Mesodermal cell (in vitro differentiated cells): ENCODE measurements at regions not wholly inside any gene's neighbourhood (a gene's known extent, or its start where the extent isn't known, plus 50 kb on each side); places are given as distances from the start of the nearest gene placed in this dataset.

Experiments used
- H3K27ac ChIP-seq: 2 replicates; pipeline ENCODE4 v1.7.0; 2013; ENCODE audit warnings: mild to moderate bottlenecking, low read depth, low read length, moderate library complexity; ENCODE audit not compliant: severe bottlenecking
- H3K36me3 ChIP-seq: 2 replicates; pipeline ENCODE4 v1.7.1; 2013; ENCODE audit warnings: mild to moderate bottlenecking, low read length, moderate library complexity; ENCODE audit not compliant: control insufficient read depth, insufficient read depth
- H3K4me1 ChIP-seq: one replicate; pipeline ENCODE4 v1.7.1; 2013; ENCODE audit warnings: mild to moderate bottlenecking, low read length; ENCODE audit not compliant: insufficient read depth, control insufficient read depth, poor library complexity, severe bottlenecking
- H3K4me3 ChIP-seq: 2 replicates; pipeline ENCODE4 v1.7.0; 2013; ENCODE audit warnings: low read length, control low read depth, mild to moderate bottlenecking; ENCODE audit not compliant: insufficient read depth, poor library complexity, severe bottlenecking; ENCODE audit errors: extremely low read depth
- H3K9me3 ChIP-seq: 2 replicates; pipeline ENCODE4 v1.7.1; 2013; ENCODE audit warnings: mild to moderate bottlenecking, low read length, moderate library complexity; ENCODE audit not compliant: control insufficient read depth
- WGBS, 2 experiments: methylation state at CpG; one replicate each; pipeline ENCODE4 v1.1.5; 2013; ENCODE audit warnings: missing lambda C conversion rate in 2 of 2; ENCODE audit not compliant: insufficient coverage in 2 of 2; 5-methylcytosine and 5-hydroxymethylcytosine counted together

GRCh38 chr1:22245100-22245650 lies 102.3 kb upstream of the WNT4 start:
- no peaks in the 10 kb centered on the region for H3K36me3 ChIP-seq
- WGBS, 2 experiments = 74 to 78% methylated on average over 5 to 7 of the region's 9 CpGs
- no peaks in the 10 kb centered on the region for H3K4me1 ChIP-seq
- H3K27ac ChIP-seq = no peak overlapping the region
- H3K4me3 ChIP-seq = no peak overlapping the region
- H3K9me3 ChIP-seq = no peaks in the 10 kb centered on the region

- Histone ChIP-seq H3K9me3 (no peaks in the 10 kb centered on the region), H3K27ac (no peak overlapping the region), H3K4me3 (no peak overlapping the region), H3K36me3 (no peaks in the 10 kb centered on the region), H3K4me1 (peaks cover 5% of the 10 kb centered on the region)
- WGBS, 2 experiments = 62% methylated on average over 3 to 5 of the region's 8 CpGs
Measured at GRCh38 chr1:22245726-22246125, 102.8 kb upstream of the WNT4 start.

- H3K36me3 ChIP-seq = no peaks in the 10 kb centered on the region
- H3K9me3 ChIP-seq = no peaks in the 10 kb centered on the region
- no peak overlapping the region for H3K27ac ChIP-seq
- peaks cover 11% of the 10 kb centered on the region for H3K4me1 ChIP-seq
- WGBS, 2 experiments = 86% methylated on average over 3 of the region's 3 CpGs; no CpG with 5 or more reads in 1 of the 2 experiments
- H3K4me3 ChIP-seq = no peak overlapping the region
Measured at GRCh38 chr1:22246755-22247480, 104.0 kb upstream of the WNT4 start.

- Histone ChIP-seq H3K9me3 (no peaks in the 10 kb centered on the region), H3K36me3 (no peaks in the 10 kb centered on the region), H3K4me3 (no peak overlapping the region), H3K4me1 (peaks cover 11% of the 10 kb centered on the region), H3K27ac (no peak overlapping the region)
- 83 to 89% methylated on average over 11 to 17 of the region's 18 CpGs for WGBS, 2 experiments
Measured at GRCh38 chr1:22247527-22248245, 104.8 kb upstream of the WNT4 start.

DNA sequence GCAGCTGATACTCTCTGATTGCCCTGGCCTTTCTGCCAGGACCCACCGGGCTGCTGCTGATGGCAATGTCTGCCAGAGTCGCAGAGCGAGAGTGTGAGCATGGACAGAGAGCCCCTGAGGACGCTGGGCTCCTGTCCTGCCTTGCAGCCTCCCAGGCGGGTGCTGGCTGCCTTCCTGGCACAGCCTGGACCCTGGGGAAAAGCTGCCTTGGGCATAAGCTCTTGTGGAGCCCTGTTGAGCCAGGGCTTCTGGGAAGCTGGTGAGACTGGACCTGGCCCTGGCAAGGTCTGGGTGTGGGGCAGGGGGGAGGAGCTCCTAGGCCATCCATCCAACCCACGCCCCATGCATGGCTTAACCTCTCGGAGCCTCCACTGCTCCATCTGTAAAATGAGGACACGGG lies 105.8 kb upstream of the WNT4 start:
- H3K4me3 ChIP-seq = no peak overlapping the region
- 89 to 95% methylated on average over 5 to 7 of the region's 8 CpGs for WGBS, 2 experiments
- no peaks in the 10 kb centered on the region for H3K9me3 ChIP-seq
- H3K27ac ChIP-seq = no peak overlapping the region
- H3K4me1 ChIP-seq = peaks cover 11% of the 10 kb centered on the region
- no peaks in the 10 kb centered on the region for H3K36me3 ChIP-seq

GRCh38 chr1:22249928-22250680 lies 107.2 kb upstream of the WNT4 start:
- Histone ChIP-seq H3K9me3 (no peaks in the 10 kb centered on the region), H3K4me3 (no peak overlapping the region), H3K36me3 (no peaks in the 10 kb centered on the region), H3K4me1 (peaks cover 11% of the 10 kb centered on the region), H3K27ac (no peak overlapping the region)
- 79 to 89% methylated on average over 8 to 10 of the region's 11 CpGs for WGBS, 2 experiments

DNA sequence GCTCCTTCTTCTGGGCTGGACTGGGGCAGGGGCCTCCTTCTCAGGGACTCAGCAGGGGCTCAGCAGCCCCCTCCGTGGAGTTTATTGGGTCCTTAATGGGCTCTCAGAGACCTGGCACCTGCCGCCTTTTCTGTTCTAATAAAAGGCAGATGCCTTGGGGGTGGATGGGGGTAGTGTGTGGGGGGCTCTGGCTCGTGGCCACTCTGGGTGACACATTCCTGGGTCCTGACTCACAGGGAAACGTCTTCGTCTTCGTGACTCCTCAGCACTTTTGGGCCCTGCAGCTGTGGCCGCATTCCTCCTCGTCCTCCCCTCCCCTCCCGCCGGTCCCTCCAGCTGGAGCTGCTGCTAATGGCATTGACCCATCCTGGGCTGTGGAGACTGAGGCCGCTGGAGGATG lies 107.8 kb upstream of the WNT4 start:
- H3K27ac ChIP-seq = no peak overlapping the region
- no peak overlapping the region for H3K4me3 ChIP-seq
- H3K36me3 ChIP-seq = no peaks in the 10 kb centered on the region
- H3K4me1 ChIP-seq = peaks cover 11% of the 10 kb centered on the region
- H3K9me3 ChIP-seq = no peaks in the 10 kb centered on the region
- WGBS, 2 experiments = 15% methylated on average over 8 of the region's 11 CpGs; no CpG with 5 or more reads in 1 of the 2 experiments

DNA sequence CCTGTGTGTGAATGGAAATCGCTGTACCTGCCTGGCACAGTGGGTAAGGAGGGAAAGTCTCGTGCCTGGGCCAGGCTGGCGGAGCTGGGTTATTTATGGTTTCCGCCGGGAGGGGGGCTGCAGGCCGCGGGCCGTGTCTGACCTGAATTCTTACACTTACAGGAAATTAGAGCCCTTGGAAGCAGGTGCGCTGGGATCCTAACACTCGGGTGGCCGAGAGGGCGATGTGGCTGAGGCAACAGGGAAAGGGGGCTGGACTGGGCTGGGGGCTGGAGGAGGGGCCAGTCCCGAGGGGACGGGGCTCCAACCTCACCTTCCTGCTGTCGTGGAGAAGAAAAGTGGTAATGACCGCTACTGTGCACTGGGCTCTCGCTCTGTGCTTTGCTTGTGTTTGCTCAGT lies 109.4 kb upstream of the WNT4 start:
- no peaks in the 10 kb centered on the region for H3K9me3 ChIP-seq
- H3K4me3 ChIP-seq = no peak overlapping the region
- no peak overlapping the region for H3K27ac ChIP-seq
- 73% methylated on average over 15 to 17 of the region's 17 CpGs for WGBS, 2 experiments
- H3K4me1 ChIP-seq = peaks cover 15% of the 10 kb centered on the region
- H3K36me3 ChIP-seq = no peaks in the 10 kb centered on the region

GRCh38 chr1:22253012-22253790 lies 110.3 kb upstream of the WNT4 start:
- Histone ChIP-seq H3K4me3 (no peak overlapping the region), H3K4me1 (peaks cover 17% of the 10 kb centered on the region)
- 86 to 88% methylated on average over 11 to 13 of the region's 16 CpGs for WGBS, 2 experiments

DNA sequence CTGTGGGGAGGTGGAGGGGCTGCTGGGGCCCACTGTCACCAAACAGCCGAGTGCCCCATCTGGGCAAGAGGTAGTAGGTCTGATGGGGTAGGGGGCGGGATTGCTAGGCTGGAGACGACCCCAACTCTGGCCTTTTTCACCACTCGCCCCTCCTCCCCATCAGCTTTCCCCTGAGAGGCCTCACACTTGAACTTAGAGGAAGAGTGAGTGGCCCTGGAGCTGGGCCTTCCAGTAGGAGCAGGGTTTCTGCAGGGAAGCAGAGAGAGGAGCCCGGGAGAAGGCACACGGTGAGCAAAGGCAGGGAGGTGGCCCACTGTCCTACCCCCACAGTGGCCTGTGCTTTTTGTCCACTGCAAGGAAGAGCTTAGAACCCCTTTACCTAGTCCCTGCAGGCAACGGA lies 111.9 kb upstream of the WNT4 start:
- WGBS, 2 experiments = 51% methylated on average over 5 of the region's 7 CpGs; no CpG with 5 or more reads in 1 of the 2 experiments
- Histone ChIP-seq H3K36me3 (no peaks in the 10 kb centered on the region), H3K4me3 (no peak overlapping the region), H3K9me3 (no peaks in the 10 kb centered on the region), H3K27ac (no peak overlapping the region), H3K4me1 (peaks cover 32% of the 10 kb centered on the region)

More at GRCh38 chr1:22253012-22253790, 110.3 kb upstream of the WNT4 start:
- no peaks in the 10 kb centered on the region for H3K36me3 ChIP-seq
- no peaks in the 10 kb centered on the region for H3K9me3 ChIP-seq
- H3K27ac ChIP-seq = no peak overlapping the region
